ENCODE measurements at regions not wholly inside any gene's neighbourhood (a gene's known extent, or its start where the extent isn't known, plus 50 kb on each side); places are given as distances from the start of the nearest gene placed in this dataset.

DNA sequence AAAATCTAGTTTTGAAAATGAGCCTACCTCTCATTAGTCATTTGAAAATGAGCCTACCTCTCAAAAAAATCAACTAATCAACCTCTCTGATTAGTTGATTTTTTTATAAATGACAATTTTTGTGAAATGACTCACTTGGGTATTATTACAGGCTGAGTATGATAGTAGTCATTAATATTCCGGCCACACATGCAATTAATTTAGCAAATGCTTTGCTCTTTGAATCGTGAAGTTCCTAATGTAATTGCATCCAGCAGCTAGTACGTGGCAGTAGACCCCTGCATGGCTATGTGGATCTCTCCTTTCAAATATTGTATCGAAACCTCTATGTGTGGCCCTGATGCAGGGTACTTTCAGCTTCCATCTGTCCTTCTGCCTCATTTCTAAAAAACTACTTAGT, 245.9 kb upstream of the PHYHIPL start:
- TF ChIP-seq, protein P1, sequence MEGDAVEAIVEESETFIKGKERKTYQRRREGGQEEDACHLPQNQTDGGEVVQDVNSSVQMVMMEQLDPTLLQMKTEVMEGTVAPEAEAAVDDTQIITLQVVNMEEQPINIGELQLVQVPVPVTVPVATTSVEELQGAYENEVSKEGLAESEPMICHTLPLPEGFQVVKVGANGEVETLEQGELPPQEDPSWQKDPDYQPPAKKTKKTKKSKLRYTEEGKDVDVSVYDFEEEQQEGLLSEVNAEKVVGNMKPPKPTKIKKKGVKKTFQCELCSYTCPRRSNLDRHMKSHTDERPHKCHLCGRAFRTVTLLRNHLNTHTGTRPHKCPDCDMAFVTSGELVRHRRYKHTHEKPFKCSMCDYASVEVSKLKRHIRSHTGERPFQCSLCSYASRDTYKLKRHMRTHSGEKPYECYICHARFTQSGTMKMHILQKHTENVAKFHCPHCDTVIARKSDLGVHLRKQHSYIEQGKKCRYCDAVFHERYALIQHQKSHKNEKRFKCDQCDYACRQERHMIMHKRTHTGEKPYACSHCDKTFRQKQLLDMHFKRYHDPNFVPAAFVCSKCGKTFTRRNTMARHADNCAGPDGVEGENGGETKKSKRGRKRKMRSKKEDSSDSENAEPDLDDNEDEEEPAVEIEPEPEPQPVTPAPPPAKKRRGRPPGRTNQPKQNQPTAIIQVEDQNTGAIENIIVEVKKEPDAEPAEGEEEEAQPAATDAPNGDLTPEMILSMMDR (IDR thresholded peaks at IDR 0.05; ENCODE audit: insufficient read depth, low read depth, low read length): no peak
- no peak overlapping the region for H3K4me3 ChIP-seq (ENCODE audit: low read depth, low read length)
- DNase-seq (ENCODE audit: low read depth): no peak

DNA sequence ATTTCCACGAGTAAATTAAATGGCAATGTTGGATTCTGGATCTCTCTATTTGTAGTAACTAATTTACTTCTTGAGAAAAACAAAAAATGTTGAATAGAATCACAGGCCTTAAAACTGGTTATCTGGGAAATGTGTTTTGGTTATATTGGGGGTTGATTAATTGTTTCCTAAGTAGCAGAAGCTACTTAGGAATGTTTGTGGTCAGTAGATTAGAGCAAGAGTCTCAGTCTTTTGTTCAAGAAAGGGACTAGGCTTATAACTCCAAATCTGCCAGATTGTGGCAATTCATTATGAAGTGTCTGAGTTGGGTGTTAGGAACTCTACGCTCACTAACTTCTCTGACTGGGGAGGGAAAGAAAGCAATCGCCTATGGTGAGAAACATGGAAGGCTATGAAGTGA, 244.3 kb upstream of the PHYHIPL start:
- peak; percentile 29 for DNase-seq (ENCODE audit: low read depth)
- TF ChIP-seq, protein P1 (IDR thresholded peaks at IDR 0.05; ENCODE audit: insufficient read depth, low read depth, low read length): no peak

DNA sequence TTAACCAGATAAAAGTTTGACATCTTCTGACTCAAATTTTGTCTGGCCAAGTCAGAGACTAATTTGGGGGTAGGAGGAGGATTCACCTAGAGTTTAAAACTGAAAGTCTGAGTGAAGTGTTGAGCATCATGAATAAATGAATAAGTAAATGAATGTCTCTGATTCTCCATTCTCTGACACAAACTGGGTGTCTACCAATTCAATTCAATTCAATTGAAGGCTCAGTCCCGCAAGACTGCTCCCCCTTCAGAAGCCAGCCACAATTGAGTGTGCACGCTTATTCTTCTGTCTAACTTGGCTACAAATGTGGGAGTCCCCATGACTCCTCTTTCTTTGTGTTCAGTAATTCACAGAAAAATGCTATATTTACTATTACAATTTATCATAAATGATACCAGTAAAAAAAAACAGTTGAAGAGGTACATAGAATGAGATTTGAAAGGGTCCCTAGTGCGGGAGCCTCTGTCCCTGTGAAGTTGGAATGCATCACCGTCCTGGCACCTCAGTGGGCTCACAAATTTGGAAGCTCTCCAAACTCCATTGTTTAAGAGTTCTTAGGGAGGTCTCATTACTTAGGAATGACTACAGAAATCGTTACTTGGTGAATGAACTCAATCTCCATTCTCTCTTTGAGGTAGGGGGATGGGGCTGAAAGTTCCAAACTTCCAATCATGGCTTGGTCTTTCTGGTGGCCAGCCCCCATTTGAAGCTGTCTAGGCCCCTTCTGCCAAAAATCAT, 243.7 kb upstream of the PHYHIPL start:
- TF ChIP-seq, protein P1 (IDR thresholded peaks at IDR 0.05; ENCODE audit: insufficient read depth, low read depth, low read length): no peak
- no peak for DNase-seq (ENCODE audit: low read depth)
- no peak overlapping the region for H3K4me3 ChIP-seq (ENCODE audit: low read depth, low read length)

More for the DNA sequence above, 244.3 kb upstream of the PHYHIPL start:
- H3K4me3 ChIP-seq (ENCODE audit: low read depth, low read length): no peak overlapping the region

DNA sequence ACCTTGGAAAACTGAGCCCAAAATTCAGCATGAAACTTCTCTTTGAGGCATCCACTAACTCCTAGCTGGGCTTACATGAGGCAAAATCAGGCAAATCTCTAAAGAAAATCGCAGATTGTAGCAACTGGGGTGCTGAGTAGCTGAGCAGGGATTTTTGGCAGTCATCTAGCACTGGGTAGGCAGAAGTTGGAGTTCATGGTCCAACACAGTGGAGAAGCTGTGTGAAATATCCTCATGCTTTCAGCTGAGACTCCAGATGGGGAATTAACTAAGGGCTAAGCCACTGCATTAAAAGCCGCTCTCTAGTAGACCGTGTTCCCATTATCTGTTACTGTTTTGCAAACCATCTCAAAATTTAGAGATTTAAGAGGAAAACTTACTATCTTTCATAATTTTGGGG, 240.1 kb upstream of the PHYHIPL start:
- no peak for DNase-seq (ENCODE audit: low read depth)
- TF ChIP-seq, protein P1 (IDR thresholded peaks at IDR 0.05; ENCODE audit: insufficient read depth, low read depth, low read length): no peak
- H3K4me3 ChIP-seq (ENCODE audit: low read depth, low read length): no peak overlapping the region

DNA sequence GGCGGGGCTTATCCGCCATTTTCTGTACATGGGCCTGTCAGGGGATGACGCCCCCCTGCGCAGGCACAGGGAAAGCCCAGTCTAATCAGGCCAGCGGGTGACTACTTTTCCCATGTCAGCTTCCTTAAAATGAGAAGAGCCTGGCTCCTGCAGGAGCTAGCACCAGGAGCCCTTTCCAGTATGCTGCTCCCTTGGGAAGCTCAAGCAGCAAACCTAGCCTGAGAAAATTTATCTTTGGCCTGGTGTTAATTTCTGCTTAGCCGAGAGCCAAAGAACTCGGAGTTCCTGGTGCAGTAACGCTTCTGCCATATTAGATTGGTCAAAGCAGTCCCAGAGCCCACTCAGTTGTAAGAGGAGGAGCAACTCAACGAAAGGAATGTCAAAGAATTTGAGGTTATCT, 239.0 kb upstream of the PHYHIPL start:
- no peak overlapping the region for H3K4me3 ChIP-seq (ENCODE audit: low read depth, low read length)
- DNase-seq (ENCODE audit: low read depth): no peak
- TF ChIP-seq, protein P1 (IDR thresholded peaks at IDR 0.05; ENCODE audit: insufficient read depth, low read depth, low read length): no peak

DNA sequence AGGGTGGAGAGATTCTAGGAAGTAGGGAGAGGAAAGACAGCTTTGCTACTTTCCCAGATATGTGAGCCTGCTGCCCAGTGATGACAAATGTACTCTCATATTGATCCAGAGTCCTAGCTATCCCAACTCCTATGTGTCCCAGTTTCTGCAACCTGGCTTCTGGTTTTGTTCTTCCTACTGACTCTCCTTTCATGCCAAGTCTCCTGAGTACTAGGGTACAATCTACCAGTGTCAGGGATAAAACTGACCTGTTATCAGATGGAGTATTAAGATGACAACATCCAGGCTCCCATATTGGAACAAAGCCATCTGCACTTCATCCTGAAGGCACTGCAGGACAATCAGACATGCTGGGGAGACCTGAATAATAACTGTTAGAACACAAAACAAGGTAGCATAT, 233.7 kb upstream of the PHYHIPL start:
- TF ChIP-seq, protein P1 (IDR thresholded peaks at IDR 0.05; ENCODE audit: insufficient read depth, low read depth, low read length): no peak
- no peak overlapping the region for H3K4me3 ChIP-seq (ENCODE audit: low read depth, low read length)
- DNase-seq (ENCODE audit: low read depth): no peak
